ENCODE measurements at regions not wholly inside any gene's neighbourhood (a gene's known extent, or its start where the extent isn't known, plus 50 kb on each side); places are given as distances from the start of the nearest gene placed in this dataset.

GRCh38 chr7:41312235-41312634, 390.7 kb downstream of the INHBA start:
- Histone ChIP-seq H3K4me3 (no peak overlapping the region), H3K9me3 (no peaks in the 10 kb centered on the region), H3K36me3 (no peaks in the 10 kb centered on the region), H3K4me1 (peaks cover 0 to 17% (median 4%) of the 10 kb centered on the region in 4 donors), H3K27ac (no peak overlapping the region), H3K27me3 (no peaks in the 10 kb centered on the region)
- TF ChIP-seq POLR2A (IDR thresholded peaks at IDR 0.05) (no peak), CTCF (IDR thresholded peaks at IDR 0.05) (no peak), POLR2AphosphoS5 (IDR thresholded peaks at IDR 0.05) (no peak), EP300 (IDR thresholded peaks at IDR 0.05) (no peak)
- DNase-seq: no peak
- 22 to 70% methylated on average over 6 of the region's 6 CpGs for WGBS, 2 donors
- intact Hi-C loops (cut with DNase I): no loop called here

- intact Hi-C loops (cut with DNase I): no loop called here
- H3K27me3 ChIP-seq: no peaks in the 10 kb centered on the region
- no peak for DNase-seq
- WGBS, 2 donors: 95 to 98% methylated on average over 3 of the region's 3 CpGs
- no peaks in the 10 kb centered on the region for H3K9me3 ChIP-seq
- TF ChIP-seq POLR2A (IDR thresholded peaks at IDR 0.05): no peak
- TF ChIP-seq POLR2AphosphoS5 (IDR thresholded peaks at IDR 0.05): no peak
- no peak for TF ChIP-seq EP300 (IDR thresholded peaks at IDR 0.05)
- TF ChIP-seq CTCF (IDR thresholded peaks at IDR 0.05): no peak
- H3K27ac ChIP-seq: no peak overlapping the region
- H3K4me3 ChIP-seq: no peak overlapping the region
- H3K4me1 ChIP-seq: peaks cover 0 to 14% (median 4%) of the 10 kb centered on the region in 4 donors
- no peaks in the 10 kb centered on the region for H3K36me3 ChIP-seq
Measured at GRCh38 chr7:41311301-41311700, 391.6 kb downstream of the INHBA start.

GRCh38 chr7:41306486-41306885, 396.4 kb downstream of the INHBA start:
- DNase-seq: no peak
- 91 to 94% methylated on average over 2 of the region's 2 CpGs for WGBS, 2 donors
- no peaks in the 10 kb centered on the region for H3K36me3 ChIP-seq
- H3K9me3 ChIP-seq: no peaks in the 10 kb centered on the region
- no peak overlapping the region for H3K4me3 ChIP-seq
- no peak overlapping the region for H3K27ac ChIP-seq
- no peak for TF ChIP-seq CTCF (IDR thresholded peaks at IDR 0.05)
- no peak for TF ChIP-seq POLR2AphosphoS5 (IDR thresholded peaks at IDR 0.05)
- TF ChIP-seq EP300 (IDR thresholded peaks at IDR 0.05): no peak
- TF ChIP-seq POLR2A (IDR thresholded peaks at IDR 0.05): no peak
- intact Hi-C loops (cut with DNase I): no loop called here
- peaks cover 0 to 12% (median 4%) of the 10 kb centered on the region in 4 donors for H3K4me1 ChIP-seq
- no peaks in the 10 kb centered on the region for H3K27me3 ChIP-seq

- no peaks in the 10 kb centered on the region for H3K36me3 ChIP-seq
- H3K27me3 ChIP-seq: no peaks in the 10 kb centered on the region
- no peak for DNase-seq
- H3K4me1 ChIP-seq: peaks cover 0 to 12% (median 4%) of the 10 kb centered on the region in 4 donors
- intact Hi-C loops (cut with DNase I): no loop called here
- 86 to 96% methylated on average over 1 of the region's 1 CpG for WGBS, 2 donors
- H3K4me3 ChIP-seq: no peak overlapping the region
- H3K27ac ChIP-seq: no peak overlapping the region
- H3K9me3 ChIP-seq: no peaks in the 10 kb centered on the region
- TF ChIP-seq EP300 (IDR thresholded peaks at IDR 0.05) (no peak), CTCF (IDR thresholded peaks at IDR 0.05) (no peak), POLR2A (IDR thresholded peaks at IDR 0.05) (no peak), POLR2AphosphoS5 (IDR thresholded peaks at IDR 0.05) (no peak)
Measured at GRCh38 chr7:41305001-41305400, 397.9 kb downstream of the INHBA start.

GRCh38 chr7:41303709-41304108, 399.2 kb downstream of the INHBA start:
- H3K36me3 ChIP-seq: no peaks in the 10 kb centered on the region

More at GRCh38 chr7:41303709-41304108, 399.2 kb downstream of the INHBA start:
- intact Hi-C loops (cut with DNase I): no loop called here
- H3K4me1 ChIP-seq: peaks cover 0 to under 1% (median 0%) of the 10 kb centered on the region in 4 donors
- no peak overlapping the region for H3K27ac ChIP-seq
- 93 to 94% methylated on average over 4 of the region's 4 CpGs for WGBS, 2 donors
- H3K9me3 ChIP-seq: no peaks in the 10 kb centered on the region
- no peaks in the 10 kb centered on the region for H3K27me3 ChIP-seq
- H3K4me3 ChIP-seq: no peak overlapping the region
- DNase-seq: no peak
- TF ChIP-seq CTCF (IDR thresholded peaks at IDR 0.05) (no peak), EP300 (IDR thresholded peaks at IDR 0.05) (no peak)

All from sigmoid colon (tissue), 6 donors.